ENCODE measurements at regions not wholly inside any gene's neighbourhood (a gene's known extent, or its start where the extent isn't known, plus 50 kb on each side); places are given as distances from the start of the nearest gene placed in this dataset.

GRCh38 chr4:128341634-128342033 lies 54.0 kb upstream of the PGRMC2 start:
- TF ChIP-seq, protein P1, sequence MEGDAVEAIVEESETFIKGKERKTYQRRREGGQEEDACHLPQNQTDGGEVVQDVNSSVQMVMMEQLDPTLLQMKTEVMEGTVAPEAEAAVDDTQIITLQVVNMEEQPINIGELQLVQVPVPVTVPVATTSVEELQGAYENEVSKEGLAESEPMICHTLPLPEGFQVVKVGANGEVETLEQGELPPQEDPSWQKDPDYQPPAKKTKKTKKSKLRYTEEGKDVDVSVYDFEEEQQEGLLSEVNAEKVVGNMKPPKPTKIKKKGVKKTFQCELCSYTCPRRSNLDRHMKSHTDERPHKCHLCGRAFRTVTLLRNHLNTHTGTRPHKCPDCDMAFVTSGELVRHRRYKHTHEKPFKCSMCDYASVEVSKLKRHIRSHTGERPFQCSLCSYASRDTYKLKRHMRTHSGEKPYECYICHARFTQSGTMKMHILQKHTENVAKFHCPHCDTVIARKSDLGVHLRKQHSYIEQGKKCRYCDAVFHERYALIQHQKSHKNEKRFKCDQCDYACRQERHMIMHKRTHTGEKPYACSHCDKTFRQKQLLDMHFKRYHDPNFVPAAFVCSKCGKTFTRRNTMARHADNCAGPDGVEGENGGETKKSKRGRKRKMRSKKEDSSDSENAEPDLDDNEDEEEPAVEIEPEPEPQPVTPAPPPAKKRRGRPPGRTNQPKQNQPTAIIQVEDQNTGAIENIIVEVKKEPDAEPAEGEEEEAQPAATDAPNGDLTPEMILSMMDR (IDR thresholded peaks at IDR 0.05) = no peak
- TF ChIP-seq POLR2AphosphoS5 (IDR thresholded peaks at IDR 0.05) (no peak), EP300 (IDR thresholded peaks at IDR 0.05) (no peak)
